ENCODE measurements at regions not wholly inside any gene's neighbourhood (a gene's known extent, or its start where the extent isn't known, plus 50 kb on each side); places are given as distances from the start of the nearest gene placed in this dataset.

DNA sequence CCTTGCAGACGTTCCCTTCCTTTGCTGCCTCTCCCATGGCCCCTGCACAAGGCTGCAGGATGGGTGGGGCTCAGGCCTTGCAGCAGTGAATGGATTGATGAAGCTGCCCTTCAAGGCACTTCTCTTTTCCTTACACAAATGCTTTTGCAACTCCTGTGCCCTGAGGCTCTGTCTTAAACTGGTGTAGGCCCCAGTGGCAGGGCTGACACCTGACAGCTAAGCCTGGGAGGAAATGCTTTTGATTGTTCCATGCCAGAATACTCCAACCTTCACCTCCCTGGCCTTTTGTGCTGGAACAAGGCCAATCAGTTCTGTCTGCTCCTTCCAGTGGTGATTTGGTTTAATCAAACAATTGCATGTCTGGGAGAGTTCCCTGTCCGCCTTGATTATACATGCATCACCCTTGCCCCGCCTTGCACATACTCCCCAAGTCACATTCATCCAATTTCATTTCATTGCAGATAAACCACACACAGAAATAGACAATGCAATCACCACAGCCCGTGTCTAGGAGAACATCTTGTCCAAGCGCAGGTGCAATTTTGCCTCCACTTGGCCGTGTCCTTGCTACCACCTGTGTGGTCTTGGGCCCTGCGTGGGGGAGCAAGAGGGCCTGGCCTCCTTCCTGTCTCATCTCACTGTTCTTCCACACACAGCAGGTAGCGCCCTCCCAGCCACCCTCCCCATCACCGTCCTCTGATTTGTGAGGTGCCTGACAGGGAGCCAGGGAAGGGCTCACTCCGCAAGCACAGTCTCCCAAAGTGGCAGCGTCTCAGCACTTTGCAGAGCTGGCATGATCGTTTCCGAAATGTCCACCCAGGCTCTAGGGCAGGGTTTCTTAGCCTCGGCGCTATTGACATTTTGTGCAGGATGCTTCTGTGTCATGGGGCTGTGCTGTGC lies 120.4 kb downstream of the CDH26 start:
- TF ChIP-seq CTCF (IDR thresholded peaks at IDR 0.05; ENCODE audit: low read length): no peak
- TF ChIP-seq EZH2 (optimal IDR thresholded peaks at IDR 0.05; ENCODE audit: low read depth, low read length): no peak
- TF ChIP-seq EZH2phosphoT487 (IDR thresholded peaks at IDR 0.05; ENCODE audit: low read length): no peak
